H9 (cell line): ENCODE measurements at regions not wholly inside any gene's neighbourhood (a gene's known extent, or its start where the extent isn't known, plus 50 kb on each side); places are given as distances from the start of the nearest gene placed in this dataset.

ENCODE experiments used
- DNase-seq: peaks from one replicate; pipeline ENCODE4 v3.0.0-alpha.2; 2017
- H2AFZ ChIP-seq: one replicate; pipeline ENCODE4 v1.6.1; 2013; ENCODE audit warnings: mild to moderate bottlenecking, low read length, control low read depth, moderate library complexity
- H2AK5ac ChIP-seq: 2 replicates; pipeline ENCODE4 v1.6.1; 2013; ENCODE audit warnings: low read length, control low read depth, mixed read lengths; ENCODE audit not compliant: insufficient read length
- H2BK120ac ChIP-seq: one replicate; pipeline ENCODE4 v1.6.1; 2013; ENCODE audit warnings: low read depth, mild to moderate bottlenecking, low read length, control low read depth, inconsistent platforms; ENCODE audit not compliant: poor library complexity, severe bottlenecking
- H2BK12ac ChIP-seq: 2 replicates; pipeline ENCODE4 v1.6.1; 2013; ENCODE audit warnings: low read length, control low read depth, mixed read lengths, low read depth; ENCODE audit not compliant: insufficient read length
- H2BK15ac ChIP-seq: 2 replicates; pipeline ENCODE4 v1.6.1; 2013; ENCODE audit warnings: low read depth, low read length, control low read depth
- H2BK20ac ChIP-seq: one replicate; pipeline ENCODE4 v1.6.1; 2013; ENCODE audit warnings: low read depth, mild to moderate bottlenecking, low read length, control low read depth, inconsistent platforms; ENCODE audit not compliant: poor library complexity, severe bottlenecking
- H2BK5ac ChIP-seq: 2 replicates; pipeline ENCODE4 v1.6.1; 2013; ENCODE audit warnings: low read length, control low read depth, mixed read lengths; ENCODE audit not compliant: insufficient read length
- H3K14ac ChIP-seq: 2 replicates; pipeline ENCODE4 v1.6.1; 2013; ENCODE audit warnings: low read length, control low read depth; ENCODE audit not compliant: insufficient read depth
- H3K18ac ChIP-seq: 2 replicates; pipeline ENCODE4 v1.6.1; 2013; ENCODE audit warnings: low read depth, mild to moderate bottlenecking, mixed read lengths, low read length, control low read depth; ENCODE audit not compliant: insufficient read length
- H3K23ac ChIP-seq: 2 replicates; pipeline ENCODE4 v1.6.1; 2013; ENCODE audit warnings: low read length, control low read depth, mixed read lengths, low read depth; ENCODE audit not compliant: insufficient read length
- H3K23me2 ChIP-seq: 2 replicates; pipeline ENCODE4 v1.6.1; 2013; ENCODE audit warnings: low read depth, mild to moderate bottlenecking, mixed read lengths, low read length, control low read depth; ENCODE audit not compliant: insufficient read length, poor library complexity, severe bottlenecking
- H3K27ac ChIP-seq: 2 replicates; pipeline ENCODE4 v1.5.1; 2013; ENCODE audit warnings: low read length, control low read depth, mixed read lengths, low read depth; ENCODE audit not compliant: insufficient read length
- H3K27me3 ChIP-seq: 2 replicates; pipeline ENCODE4 v1.6.1; 2013; ENCODE audit warnings: low read length, control low read depth, inconsistent platforms; ENCODE audit not compliant: insufficient read depth
- H3K4ac ChIP-seq: 2 replicates; pipeline ENCODE4 v1.6.1; 2013; ENCODE audit warnings: low read depth, mild to moderate bottlenecking, control low read depth, inconsistent platforms, low read length, moderate library complexity
- H3K4me1 ChIP-seq: 2 replicates; pipeline ENCODE4 v1.6.1; 2013; ENCODE audit warnings: low read length, control low read depth, inconsistent platforms; ENCODE audit not compliant: insufficient read depth
- H3K4me2 ChIP-seq: 2 replicates; pipeline ENCODE4 v1.6.1; 2013; ENCODE audit warnings: low read length, control low read depth, mixed read lengths; ENCODE audit not compliant: insufficient read length, insufficient read depth
- H3K56ac ChIP-seq: 2 replicates; pipeline ENCODE4 v1.6.1; 2013; ENCODE audit warnings: low read depth, mild to moderate bottlenecking, mixed read lengths, low read length, control low read depth; ENCODE audit not compliant: insufficient read length
- H3K79me1 ChIP-seq: 2 replicates; pipeline ENCODE4 v1.6.1; 2013; ENCODE audit warnings: low read depth, mild to moderate bottlenecking, moderate library complexity, low read length, control low read depth, inconsistent platforms; ENCODE audit not compliant: insufficient read depth, poor library complexity, severe bottlenecking
- H3K79me2 ChIP-seq: 2 replicates; pipeline ENCODE4 v1.6.1; 2013; ENCODE audit warnings: low read length, control low read depth, inconsistent platforms; ENCODE audit not compliant: insufficient read depth
- H3K9ac ChIP-seq: 2 replicates; pipeline ENCODE4 v1.6.1; 2013; ENCODE audit warnings: low read length, control low read depth, mixed read lengths; ENCODE audit not compliant: insufficient read length; ENCODE audit errors: extremely low read depth
- H3K9me3 ChIP-seq: one replicate; pipeline ENCODE4 v1.6.1; 2013; ENCODE audit warnings: low read depth, low read length, inconsistent platforms; ENCODE audit not compliant: control insufficient read depth
- H3T11ph ChIP-seq: one replicate; pipeline ENCODE4 v1.6.1; 2013; ENCODE audit warnings: mild to moderate bottlenecking, low read length, control low read depth, inconsistent platforms
- H4K20me1 ChIP-seq: one replicate; pipeline ENCODE4 v1.6.1; 2013; ENCODE audit not compliant: control insufficient read depth, insufficient read length, insufficient read depth
- H4K5ac ChIP-seq: 2 replicates; pipeline ENCODE4 v1.6.1; 2013; ENCODE audit warnings: low read depth, mild to moderate bottlenecking, mixed read lengths, low read length, control low read depth; ENCODE audit not compliant: insufficient read length
- H4K8ac ChIP-seq: replicated peaks from 2 replicates; pipeline ENCODE4 v1.6.1; 2013; ENCODE audit warnings: low read length, control low read depth, mixed read lengths, low read depth; ENCODE audit not compliant: insufficient read length
- H4K91ac ChIP-seq: 2 replicates; pipeline ENCODE4 v1.6.1; 2013; ENCODE audit warnings: low read depth, mild to moderate bottlenecking, moderate library complexity, mixed read lengths, low read length, control low read depth; ENCODE audit not compliant: insufficient read length
- H3K27ac Mint-ChIP-seq, 3 experiments: 2 replicates in 2 of 3; 3 replicates in 1 of 3; pipeline ENCODE4 v1.8.0; 2020 to 2021; ENCODE audit warnings: mixed read lengths in 3 of 3, mild to moderate bottlenecking in 1 of 3, moderate library complexity in 1 of 3
- H3K27me3 Mint-ChIP-seq: 2 replicates; pipeline ENCODE4 v1.8.0; 2021; ENCODE audit warnings: low read depth, mild to moderate bottlenecking, moderate library complexity, mixed read lengths
- H3K36me3 Mint-ChIP-seq, 3 experiments: 2 replicates in 2 of 3; 3 replicates in 1 of 3; pipeline ENCODE4 v1.8.0; 2020 to 2021; ENCODE audit warnings: low read depth in 3 of 3, mixed read lengths in 3 of 3; ENCODE audit not compliant: insufficient read depth in 1 of 3
- H3K4me1 Mint-ChIP-seq, 2 experiments: 2 replicates each; pipeline ENCODE4 v1.8.0; 2020; ENCODE audit warnings: mixed read lengths in 2 of 2
- H3K4me3 Mint-ChIP-seq, 2 experiments: 2 replicates in 1 of 2; 3 replicates in 1 of 2; pipeline ENCODE4 v1.8.0; 2020 to 2021; ENCODE audit warnings: mild to moderate bottlenecking in 2 of 2, mixed read lengths in 2 of 2, moderate library complexity in 1 of 2
- H3K9me3 Mint-ChIP-seq, 2 experiments: 2 replicates in 1 of 2; 3 replicates in 1 of 2; pipeline ENCODE4 v1.8.0; 2020; ENCODE audit warnings: mild to moderate bottlenecking in 2 of 2, mixed read lengths in 2 of 2, moderate library complexity in 1 of 2
- CTCF ChIP-seq: fragments of 200-600 bp; sonication (generic); conservative IDR thresholded peaks from 3 replicates; pipeline ENCODE4 v1.8.0; 2021; ENCODE audit warnings: antibody characterized with exemption, mild to moderate bottlenecking
- WGBS: extraction: QIAGEN DNeasy Blood & Tissue Kit; methylation state at CpG from one replicate; pipeline ENCODE4 v1.1.7; 2013; ENCODE audit warnings: missing lambda C conversion rate, low lambda C conversion rate, mixed read lengths; ENCODE audit not compliant: insufficient read length; ENCODE audit errors: extremely low coverage; 5-methylcytosine and 5-hydroxymethylcytosine counted together

GRCh38 chr20:19913349-19913748 is 103.8 kb upstream of the NAA20 start:
- Histone ChIP-seq H3K4me2 (no peak overlapping the region), H3K27ac (no peak overlapping the region), H3K79me2 (no peaks in the 10 kb centered on the region), H2BK12ac (no peak overlapping the region), H3T11ph (no peak overlapping the region), H2BK15ac (no peak overlapping the region), H4K5ac (no peak overlapping the region), H3K18ac (no peak overlapping the region), H3K56ac (no peak overlapping the region), H2AFZ (no peak overlapping the region), H3K27me3 (no peaks in the 10 kb centered on the region), H4K91ac (no peak overlapping the region), H3K79me1 (no peaks in the 10 kb centered on the region), H4K20me1 (no peaks in the 10 kb centered on the region), H2AK5ac (no peak overlapping the region), H2BK5ac (no peak overlapping the region), H3K23ac (no peak overlapping the region), H3K9me3 (no peaks in the 10 kb centered on the region), H3K4ac (no peak overlapping the region), H3K23me2 (no peaks in the 10 kb centered on the region), H4K8ac (no peak overlapping the region), H3K4me1 (peaks cover 2% of the 10 kb centered on the region; the same call in 1 of the 2 replicates), H2BK120ac (no peak overlapping the region), H2BK20ac (no peak overlapping the region), H3K14ac (no peak overlapping the region), H3K9ac (no peak overlapping the region)
- Mint-ChIP-seq H3K9me3 (no peaks in the 10 kb centered on the region; a peak in 1 of 5 replicates), H3K36me3 (no peaks in the 10 kb centered on the region), H3K27ac (no peak overlapping the region), H3K27me3 (no peaks in the 10 kb centered on the region), H3K4me1 (peaks cover 5 to 10% of the 10 kb centered on the region in 2 experiments), H3K4me3 (no peak overlapping the region)
- WGBS, result no CpG with 5 or more reads among the region's 1 CpG
- TF ChIP-seq CTCF, result no peak
- no peak for DNase-seq
